ENCODE measurements at regions not wholly inside any gene's neighbourhood (a gene's known extent, or its start where the extent isn't known, plus 50 kb on each side); places are given as distances from the start of the nearest gene placed in this dataset.

GRCh38 chr1:79604490-79605198 is 598.1 kb upstream of the ADGRL4 start:
- no peak for DNase-seq

- no peak for DNase-seq
These were observed 597.3 kb upstream of the ADGRL4 start for GRCh38 chr1:79603843-79604242.

DNA sequence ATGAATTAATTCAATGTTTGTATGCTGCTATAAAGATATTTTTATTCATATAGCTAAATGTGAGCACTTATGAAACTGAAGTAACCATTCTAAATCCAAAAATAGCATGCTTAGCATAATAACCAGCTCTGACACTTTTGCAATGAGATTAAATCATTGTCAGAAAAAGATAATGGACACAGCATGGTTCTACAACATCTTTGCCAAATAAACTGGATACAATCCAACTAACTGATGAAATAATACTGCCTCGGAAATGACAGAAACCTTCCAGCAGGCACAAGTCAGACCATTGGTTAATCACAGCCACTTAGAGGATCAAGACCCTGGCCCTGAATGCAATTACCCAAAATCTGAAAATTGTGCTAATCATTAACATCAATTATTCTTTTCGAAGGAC is 592.7 kb upstream of the ADGRL4 start:
- no peak for DNase-seq

DNA sequence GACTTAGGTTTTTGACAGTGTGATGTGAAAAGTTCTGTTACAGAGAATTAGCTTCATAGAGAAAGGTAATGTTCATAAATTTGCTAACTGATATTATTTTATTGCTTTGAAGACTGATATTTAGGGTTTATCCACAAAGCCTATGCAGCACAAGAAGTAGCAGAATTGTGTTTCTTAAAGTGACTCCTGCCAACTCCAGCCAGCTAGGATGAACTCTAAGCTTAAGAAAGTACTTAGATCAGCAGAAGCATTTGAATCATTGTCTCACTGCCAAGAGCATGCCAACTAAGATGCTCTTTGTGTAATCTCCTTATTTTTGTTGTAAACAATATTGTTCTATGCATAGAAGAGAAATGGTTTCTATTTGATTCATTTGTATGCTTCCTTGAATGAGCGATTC is 589.4 kb upstream of the ADGRL4 start:
- no peak for DNase-seq

- no peak for DNase-seq
These were observed 587.7 kb upstream of the ADGRL4 start for GRCh38 chr1:79594121-79594698.

DNA sequence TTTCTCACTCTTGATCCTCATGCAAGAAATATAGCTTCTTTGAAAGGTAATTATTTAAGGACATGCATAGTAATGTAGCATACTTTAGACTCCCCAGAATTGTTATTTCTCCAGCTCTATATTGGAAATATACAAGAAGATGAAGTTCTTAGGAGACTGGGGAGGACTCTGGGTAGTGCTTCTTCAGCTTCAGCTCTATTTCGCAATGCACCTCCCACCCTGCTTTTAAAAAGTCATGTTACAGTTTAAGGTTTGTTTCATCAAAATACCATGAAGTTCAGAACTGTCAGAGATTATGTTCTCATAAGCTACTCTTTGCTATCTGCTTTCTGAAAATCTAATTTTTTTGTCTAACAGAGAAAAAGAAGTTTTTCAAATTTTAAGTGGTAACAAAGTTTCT is 586.2 kb upstream of the ADGRL4 start:
- DNase-seq: no peak

GRCh38 chr1:79588719-79589118 is 582.2 kb upstream of the ADGRL4 start:
- no peak for DNase-seq

DNA sequence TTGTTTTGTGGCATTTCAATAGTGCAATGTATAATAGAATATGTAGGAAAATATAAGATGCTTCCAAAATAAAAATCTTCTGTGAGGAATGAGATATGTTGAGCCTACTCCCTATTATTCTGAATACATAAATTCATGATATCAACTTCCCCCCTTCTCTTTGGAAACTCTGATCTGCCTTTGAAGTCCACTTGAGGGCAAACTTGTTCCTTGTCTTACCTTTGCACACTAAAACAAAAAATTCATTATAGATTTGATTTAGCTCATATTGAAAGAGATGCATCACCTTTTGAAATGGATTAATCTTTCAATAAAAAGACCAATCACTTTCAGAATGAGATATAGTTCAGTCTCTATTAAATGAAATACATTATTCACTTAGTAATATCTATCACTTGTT is 580.7 kb upstream of the ADGRL4 start:
- DNase-seq: no peak

GRCh38 chr1:79585801-79586200 is 579.3 kb upstream of the ADGRL4 start:
- no peak for DNase-seq

- no peak for DNase-seq
These were observed 568.9 kb upstream of the ADGRL4 start for GRCh38 chr1:79575424-79575823.

DNA sequence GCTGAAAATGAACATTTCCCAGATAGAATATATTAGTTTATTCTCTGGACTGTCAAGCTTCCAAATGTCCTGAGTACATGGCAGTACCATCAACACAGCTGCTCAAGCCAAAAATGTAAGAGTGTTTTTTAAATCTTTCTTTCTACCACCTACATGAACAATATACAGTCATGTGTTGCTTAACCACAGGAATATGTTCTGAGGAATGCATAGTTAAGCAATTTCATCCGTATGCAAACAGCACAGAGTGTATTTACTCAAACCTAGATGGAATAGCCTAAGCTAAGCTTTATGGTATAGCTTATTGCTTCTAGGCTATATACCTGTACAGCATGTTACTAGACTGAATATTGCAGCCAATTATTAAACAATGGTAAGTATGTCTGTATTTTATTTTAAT is 561.9 kb upstream of the ADGRL4 start:
- no peak for DNase-seq

- no peak for DNase-seq
These were observed 555.0 kb upstream of the ADGRL4 start for GRCh38 chr1:79561521-79561978.

DNA sequence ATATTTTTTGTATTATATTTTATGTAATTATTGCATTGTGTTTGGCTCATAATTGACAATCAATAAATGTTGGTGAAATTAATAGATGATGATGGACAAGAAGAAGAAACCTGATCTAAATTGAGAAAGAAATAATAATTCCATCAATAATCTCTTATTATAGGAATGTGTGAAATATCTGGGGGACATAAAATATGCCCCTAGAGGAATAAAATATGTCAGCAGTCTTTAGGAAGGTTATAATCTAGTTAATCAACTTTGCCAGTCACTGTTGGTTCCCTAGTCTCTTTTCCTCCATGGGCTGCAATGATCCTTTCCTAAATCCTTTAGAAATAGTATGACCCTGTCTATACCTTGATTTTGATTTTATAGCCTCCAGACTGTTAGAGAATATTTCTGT is 549.7 kb upstream of the ADGRL4 start:
- no peak for DNase-seq

- no peak for DNase-seq
These were observed 548.2 kb upstream of the ADGRL4 start for GRCh38 chr1:79554688-79555087.

GRCh38 chr1:79551321-79551720 is 544.8 kb upstream of the ADGRL4 start:
- DNase-seq: no peak

GRCh38 chr1:79550402-79550801 is 543.9 kb upstream of the ADGRL4 start:
- no peak for DNase-seq

DNA sequence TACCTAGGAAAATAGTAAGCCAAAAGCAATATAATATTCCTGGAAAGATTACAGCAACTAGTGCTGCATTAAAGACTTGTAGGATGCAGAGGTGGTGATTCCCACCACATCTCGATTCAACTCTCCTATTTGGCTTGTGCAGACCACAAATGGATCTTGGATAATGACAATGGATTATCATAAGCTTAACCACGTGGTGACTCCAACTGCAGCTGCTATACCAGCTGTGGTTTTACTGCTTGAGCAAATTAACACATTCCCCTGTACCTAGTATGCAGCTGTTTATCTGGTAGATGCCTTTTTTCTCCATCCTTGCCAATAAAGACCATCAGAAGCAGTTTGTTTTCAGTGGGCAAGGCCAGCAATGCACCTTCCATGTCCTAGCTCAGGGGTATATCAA is 542.7 kb upstream of the ADGRL4 start:
- DNase-seq: no peak

DNA sequence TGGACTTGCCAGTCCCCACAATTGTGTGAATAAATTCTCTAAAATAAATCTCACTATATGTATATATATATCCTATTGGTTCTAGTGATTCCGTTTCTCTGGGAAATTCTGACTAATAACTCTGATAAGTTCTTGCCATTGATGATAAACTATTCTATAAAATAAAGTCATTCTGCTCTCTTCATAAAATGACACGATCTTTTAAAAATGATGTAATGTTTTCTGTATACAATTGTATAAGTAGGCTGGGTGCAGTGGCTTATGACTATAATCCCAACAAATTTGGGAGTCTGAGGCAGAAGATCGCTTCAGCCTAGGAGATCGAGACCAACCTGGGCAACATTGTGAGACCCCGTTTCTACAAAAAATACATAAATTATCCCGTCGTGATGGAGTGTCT is 541.0 kb upstream of the ADGRL4 start:
- no peak for DNase-seq

DNA sequence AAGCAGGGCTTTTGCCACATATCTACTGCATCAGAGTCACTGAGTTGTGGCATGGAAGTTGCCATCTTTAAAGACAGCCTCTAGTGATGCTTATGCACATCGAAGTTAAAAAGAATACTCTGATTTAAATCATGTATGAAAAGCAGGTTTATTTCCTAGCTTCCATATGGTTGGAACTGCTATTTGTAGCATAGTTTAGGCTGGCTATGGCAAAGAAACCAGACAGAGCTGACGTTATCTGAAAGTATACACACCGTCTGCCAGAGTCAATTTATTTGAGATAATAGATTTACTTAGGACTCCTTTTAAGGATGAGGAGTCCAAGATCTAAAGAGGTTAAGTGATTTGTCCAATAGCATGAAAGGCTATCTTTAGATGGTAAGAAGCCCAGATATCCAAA is 536.9 kb upstream of the ADGRL4 start:
- DNase-seq: no peak

GRCh38 chr1:79539001-79539400 is 532.5 kb upstream of the ADGRL4 start:
- no peak for DNase-seq

- DNase-seq: no peak
These were observed 526.0 kb upstream of the ADGRL4 start for GRCh38 chr1:79532555-79532954.

- no peak for DNase-seq
These were observed 525.3 kb upstream of the ADGRL4 start for GRCh38 chr1:79531790-79532189.

DNA sequence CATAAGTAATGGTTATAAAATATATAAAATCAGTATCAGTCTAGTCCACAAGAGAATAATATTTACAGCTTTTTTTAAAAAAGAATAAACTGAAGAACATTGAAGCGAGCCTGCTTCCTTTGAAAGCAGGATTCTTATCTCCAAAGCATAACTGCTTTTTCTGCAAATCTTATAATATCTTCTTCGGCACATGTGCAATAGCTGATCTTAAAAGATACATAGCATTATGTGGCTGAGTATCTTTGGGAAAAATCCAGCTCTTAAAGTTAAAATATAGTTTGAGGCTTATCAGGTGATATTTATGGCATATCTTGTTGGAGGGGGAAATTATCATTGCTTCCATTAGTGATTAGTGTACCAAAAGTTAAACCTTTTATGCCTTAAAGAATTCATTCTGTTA is 523.9 kb upstream of the ADGRL4 start:
- DNase-seq: no peak

GRCh38 chr1:79530055-79530454 is 523.5 kb upstream of the ADGRL4 start:
- no peak for DNase-seq

GRCh38 chr1:79524126-79524525 is 517.6 kb upstream of the ADGRL4 start:
- DNase-seq: no peak
